ENCODE measurements at regions not wholly inside any gene's neighbourhood (a gene's known extent, or its start where the extent isn't known, plus 50 kb on each side); places are given as distances from the start of the nearest gene placed in this dataset.

DNA sequence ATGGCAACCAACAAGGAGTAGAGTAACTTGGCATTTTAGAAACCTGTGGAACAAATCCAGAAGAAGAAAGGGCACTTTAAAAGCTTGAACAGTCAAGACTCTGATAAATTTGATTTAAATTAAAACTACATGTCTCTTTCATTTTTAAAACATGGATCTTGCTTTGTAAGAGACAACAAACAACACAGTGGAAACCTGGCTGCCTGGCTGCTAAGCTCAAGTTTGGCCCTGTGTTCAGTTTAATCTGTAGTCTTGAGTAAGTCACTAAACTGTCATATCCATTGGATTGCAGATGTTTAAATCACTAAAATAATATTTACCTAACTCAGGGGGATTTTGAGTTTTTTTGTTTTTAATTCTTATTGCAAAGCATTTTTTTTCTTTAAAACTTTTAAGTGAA, 374.9 kb upstream of the SEMA3D start:
- no peak for DNase-seq

GRCh38 chr7:85554236-85555178, 367.7 kb upstream of the SEMA3D start:
- no peak for DNase-seq

- no peak for DNase-seq
These were observed 349.3 kb upstream of the SEMA3D start for GRCh38 chr7:85535974-85536729.

GRCh38 chr7:85529831-85530230, 343.0 kb upstream of the SEMA3D start:
- DNase-seq, result no peak

DNA sequence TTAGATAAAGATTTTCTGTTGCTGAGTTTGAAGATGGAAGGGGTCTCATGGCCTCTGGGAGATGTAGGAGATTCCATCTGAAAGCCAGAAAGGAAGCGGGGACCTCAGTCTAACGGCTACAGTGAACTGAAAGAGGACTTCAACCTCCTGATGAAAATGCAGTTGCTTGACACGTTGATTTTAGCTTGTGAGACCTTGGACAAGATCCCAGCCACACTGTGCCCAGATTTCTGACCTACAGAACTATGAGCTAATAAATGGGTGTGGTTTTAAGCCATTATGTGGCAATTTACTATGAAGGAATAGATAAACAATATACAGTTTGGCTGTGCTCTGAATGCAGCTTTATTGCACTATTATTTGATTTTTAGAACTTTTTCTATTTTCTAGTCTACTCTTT, 342.3 kb upstream of the SEMA3D start:
- no peak for DNase-seq

DNA sequence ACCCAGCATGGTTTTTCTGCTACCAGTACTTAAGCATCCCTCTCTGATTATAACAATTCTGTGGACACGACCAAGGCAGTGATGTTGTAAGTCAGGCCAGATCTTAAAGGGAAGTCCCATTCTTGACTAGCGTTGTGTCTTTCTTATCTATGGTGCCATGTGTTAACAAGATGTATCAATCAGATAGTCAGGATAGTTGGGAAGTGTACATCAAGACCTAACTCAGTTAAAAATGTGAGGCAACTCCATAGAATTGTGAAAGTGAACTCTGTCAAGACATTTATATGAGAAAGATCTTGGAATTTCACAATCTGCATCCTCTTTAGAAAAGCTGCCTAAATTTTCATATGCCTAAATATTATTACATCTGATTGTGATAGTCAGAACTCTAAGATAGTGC, 341.7 kb upstream of the SEMA3D start:
- DNase-seq, result no peak

DNA sequence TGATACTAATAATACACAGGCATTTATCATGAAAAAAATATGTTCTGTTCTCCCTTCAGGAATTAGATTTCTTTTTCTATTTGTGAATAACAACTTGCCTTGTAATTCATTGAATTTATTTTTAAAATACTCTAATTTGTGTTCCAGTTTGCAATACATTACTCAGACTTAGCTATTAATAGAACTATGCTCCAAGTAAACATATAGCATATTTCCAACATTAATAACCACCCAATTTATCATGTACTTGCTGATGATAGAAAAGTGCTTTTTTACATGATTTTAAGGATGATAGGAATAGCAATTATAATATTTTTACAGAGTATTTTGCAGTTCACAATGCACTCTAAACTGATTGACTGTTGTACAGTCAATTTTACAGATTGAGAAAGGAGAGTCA, 338.8 kb upstream of the SEMA3D start:
- no peak for DNase-seq

- no peak for DNase-seq
These were observed 335.2 kb upstream of the SEMA3D start for GRCh38 chr7:85522070-85522469.

- DNase-seq, result no peak
These were observed 334.3 kb upstream of the SEMA3D start for GRCh38 chr7:85521108-85521694.

GRCh38 chr7:85520175-85520574, 333.3 kb upstream of the SEMA3D start:
- DNase-seq, result no peak

DNA sequence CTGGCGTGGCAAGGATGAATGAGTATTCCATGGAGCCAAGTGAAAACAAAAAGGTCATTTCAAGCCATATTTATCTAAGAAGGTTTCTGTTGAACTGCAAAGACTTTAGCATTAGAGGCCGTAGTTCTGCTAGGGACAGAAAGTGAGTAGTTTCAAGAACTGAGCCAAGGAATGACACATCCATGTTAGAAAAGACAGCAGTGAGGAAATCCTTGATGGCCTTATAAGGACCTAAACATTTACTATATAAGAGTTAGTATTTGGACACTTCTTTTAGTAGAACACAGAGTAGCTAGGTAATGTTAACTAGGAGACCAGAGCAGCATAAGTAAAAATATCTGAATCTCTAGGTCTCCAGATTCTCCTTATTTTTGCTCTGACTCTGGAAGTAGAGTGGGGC, 329.8 kb upstream of the SEMA3D start:
- no peak for DNase-seq

DNA sequence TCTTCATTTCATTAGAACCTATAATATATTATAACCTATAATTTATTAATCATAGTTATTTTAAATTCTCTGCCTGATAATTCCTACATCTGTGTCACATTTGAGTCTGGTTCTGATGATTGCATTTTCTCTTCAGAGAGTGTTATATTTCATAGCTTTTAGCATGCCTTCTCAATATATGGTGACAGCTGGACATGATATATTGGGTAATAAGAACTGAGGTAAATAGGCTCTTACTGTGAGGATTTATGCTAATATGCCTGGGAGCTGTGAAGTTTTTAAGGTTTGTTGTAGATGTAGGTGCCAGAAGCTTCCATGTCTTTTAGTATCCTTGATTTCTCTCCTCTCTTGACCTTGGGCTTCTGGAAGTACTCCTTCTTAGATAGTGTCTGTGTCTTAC, 325.9 kb upstream of the SEMA3D start:
- DNase-seq, result no peak

- no peak for DNase-seq
These were observed 323.4 kb upstream of the SEMA3D start for GRCh38 chr7:85510287-85510686.

- no peak for DNase-seq
These were observed 322.6 kb upstream of the SEMA3D start for GRCh38 chr7:85509476-85509875.

DNA sequence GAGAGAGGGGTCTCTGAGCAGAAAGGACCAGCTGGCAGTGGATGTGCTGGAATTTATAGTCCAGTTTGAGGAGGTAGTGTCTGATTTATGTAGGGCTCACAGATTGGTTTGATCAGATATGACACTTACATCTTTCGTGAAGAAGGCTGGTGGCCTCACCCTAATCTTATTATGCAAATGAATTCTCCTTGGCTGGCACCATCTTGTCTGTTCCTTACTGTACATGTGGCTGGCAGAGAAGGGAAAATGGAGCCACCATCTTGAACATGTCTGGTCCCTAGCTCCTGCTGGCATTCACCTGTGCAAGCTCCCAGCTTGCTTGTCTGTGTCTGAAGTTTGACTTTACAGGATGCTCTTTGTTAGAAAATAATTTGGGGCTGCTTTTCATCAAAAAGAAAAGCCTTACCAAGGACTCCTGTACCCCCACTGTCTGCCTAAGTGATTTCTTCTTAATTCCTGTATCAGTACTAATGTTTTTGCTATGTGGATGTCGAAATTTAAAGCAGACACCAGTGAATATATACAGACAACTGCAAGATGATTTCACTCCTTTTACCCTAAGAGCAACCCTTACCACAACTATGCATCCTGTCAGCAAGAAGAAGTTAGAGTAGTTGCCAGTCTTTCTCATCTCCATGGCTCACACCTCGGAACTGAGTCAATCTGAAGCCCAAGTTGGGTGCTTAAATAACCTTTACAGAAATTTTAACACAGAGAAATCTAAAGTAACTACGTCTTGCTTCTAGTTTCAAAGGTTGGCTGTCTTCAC, 322.0 kb upstream of the SEMA3D start:
- DNase-seq, result no peak

- DNase-seq, result no peak
These were observed 311.2 kb upstream of the SEMA3D start for GRCh38 chr7:85498031-85498430.

DNA sequence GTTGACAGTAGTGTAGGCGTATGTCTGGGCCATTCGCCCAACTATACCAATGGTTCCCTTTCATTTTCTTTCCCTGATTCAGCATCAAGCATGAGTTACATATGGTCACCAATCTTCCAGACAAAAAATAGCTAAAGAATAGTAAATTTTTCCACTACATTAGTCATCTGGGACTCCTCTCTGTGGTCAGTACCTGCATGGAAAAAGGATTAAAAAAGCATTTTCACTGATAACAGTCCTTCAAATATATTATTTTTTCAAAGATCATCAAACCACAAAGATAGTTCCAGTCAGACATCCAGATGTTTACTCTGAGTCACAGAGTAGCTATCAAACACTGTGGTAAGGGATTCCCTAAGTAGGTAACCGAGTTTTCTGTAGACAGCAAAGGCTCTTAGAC, 302.6 kb upstream of the SEMA3D start:
- no peak for DNase-seq

- no peak for DNase-seq
These were observed 301.6 kb upstream of the SEMA3D start for GRCh38 chr7:85488406-85488805.

DNA sequence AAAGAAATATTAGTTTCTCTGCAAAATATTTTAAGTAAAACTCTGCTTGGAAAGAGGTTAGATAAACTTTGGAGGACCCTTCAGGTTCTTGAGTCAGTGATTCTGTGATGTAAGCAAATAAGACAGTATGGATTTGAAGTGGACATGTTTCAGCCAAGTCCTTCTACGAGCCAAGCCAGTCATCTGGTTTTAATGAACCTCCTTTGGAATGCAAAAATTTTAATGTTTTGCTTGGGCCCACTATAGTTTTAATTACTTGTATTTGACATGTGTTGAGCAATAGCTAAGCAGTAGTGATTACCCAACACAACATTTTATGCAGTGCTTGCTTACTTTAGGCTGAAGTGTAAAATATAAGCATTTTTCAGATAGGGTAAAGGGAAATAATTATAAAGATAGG, 296.3 kb upstream of the SEMA3D start:
- DNase-seq, result no peak

DNA sequence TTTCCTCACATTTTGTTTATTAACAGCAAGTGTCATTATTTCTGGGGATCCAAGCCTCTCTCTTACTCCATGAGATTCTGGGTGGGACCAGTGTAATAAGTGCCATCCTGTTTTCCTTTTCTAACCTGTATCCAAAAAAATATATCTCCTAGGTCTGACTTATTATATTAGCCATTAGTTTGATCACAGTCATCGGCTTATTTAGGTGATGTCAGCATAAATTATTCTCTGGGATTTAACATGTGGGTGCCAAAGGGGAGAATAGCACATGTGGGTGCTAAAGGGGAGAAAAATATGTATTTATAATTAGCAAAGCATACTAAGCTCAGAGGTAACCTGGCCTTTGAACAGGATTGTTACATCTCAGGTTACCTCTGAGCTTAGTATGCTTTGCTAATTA, 293.8 kb upstream of the SEMA3D start:
- DNase-seq, result no peak

DNA sequence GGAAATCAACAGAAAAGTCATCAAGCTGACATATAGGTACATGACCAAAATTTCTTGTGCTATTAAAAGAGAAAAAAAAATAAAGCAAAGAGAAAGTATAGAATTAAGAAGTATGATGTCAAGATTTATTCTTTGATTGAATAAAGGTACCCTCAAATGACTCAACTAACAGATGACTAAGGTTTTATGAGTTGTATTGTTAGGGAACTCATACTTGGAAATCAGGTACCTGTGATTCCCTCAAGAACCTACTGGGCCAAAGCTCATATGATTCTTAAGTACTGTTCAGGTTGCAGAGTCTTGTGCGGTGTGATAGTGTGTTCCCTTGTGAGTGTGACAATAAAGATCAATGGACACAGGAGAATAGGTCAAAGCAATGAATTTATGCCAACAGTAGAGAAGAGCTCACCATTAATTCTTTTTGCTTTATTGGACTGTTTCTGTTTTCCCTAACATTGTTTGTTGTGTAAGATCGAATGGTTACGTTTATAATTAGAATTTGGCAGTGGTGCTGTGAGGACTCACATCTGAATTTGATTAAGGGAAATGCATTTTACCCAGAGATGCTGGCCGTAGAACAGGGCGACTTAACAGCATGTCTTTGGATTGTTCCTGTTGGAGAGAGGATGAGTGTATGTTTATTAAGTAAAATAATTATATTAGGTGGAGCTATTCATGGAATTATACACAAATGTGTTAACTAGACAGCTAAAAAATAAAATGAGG, 293.2 kb upstream of the SEMA3D start:
- DNase-seq, result no peak

DNA sequence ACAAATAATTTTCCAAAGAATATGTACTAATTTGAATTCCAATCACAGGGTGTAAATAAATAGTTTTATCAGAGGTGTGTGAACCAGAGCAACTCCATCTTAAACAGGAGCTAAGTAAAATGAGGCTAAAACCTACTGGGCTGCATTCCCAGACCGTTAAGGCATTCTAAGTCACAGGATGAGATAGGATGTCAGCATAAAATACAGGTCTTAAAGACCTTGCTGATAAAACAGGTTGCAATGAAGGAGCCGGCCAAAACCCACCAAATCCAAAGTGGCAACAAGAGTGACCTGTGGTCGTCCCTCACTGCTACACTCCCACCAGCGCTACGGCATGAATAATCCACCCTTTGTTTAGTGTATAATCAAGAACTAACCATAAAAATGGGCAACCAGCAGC, 291.7 kb upstream of the SEMA3D start:
- DNase-seq, result no peak

Measured in stimulated activated CD4-positive, alpha-beta T cell treated with anti-CD3 and anti-CD28 coated beads, Interleukin-4, amount 100 ng/mL, for 24 hours (primary cell).